PC-3 (cell line): ENCODE measurements at regions not wholly inside any gene's neighbourhood (a gene's known extent, or its start where the extent isn't known, plus 50 kb on each side); places are given as distances from the start of the nearest gene placed in this dataset.

Experiments
- EZH2 ChIP-seq: fragments of 300-600 bp; sonication (generic); IDR thresholded peaks from one replicate; pipeline ENCODE4 v1.6.1; 2017; ENCODE audit warnings: antibody characterized with exemption, mild to moderate bottlenecking, low read length; ENCODE audit not compliant: unreplicated experiment
- EZH2phosphoT487 ChIP-seq: fragments of 300-600 bp; sonication (generic); IDR thresholded peaks from 2 replicates; pipeline ENCODE4 v1.6.1; 2018; ENCODE audit warnings: mild to moderate bottlenecking, antibody characterized with exemption, low read length, borderline replicate concordance
- TF ChIP-seq, protein P1 (sequence below): fragments of 300-600 bp; sonication (generic); conservative IDR thresholded peaks from 2 replicates; pipeline ENCODE4 v1.5.1; 2017; ENCODE audit warnings: antibody characterized with exemption, low read depth, mild to moderate bottlenecking, low read length

DNA sequence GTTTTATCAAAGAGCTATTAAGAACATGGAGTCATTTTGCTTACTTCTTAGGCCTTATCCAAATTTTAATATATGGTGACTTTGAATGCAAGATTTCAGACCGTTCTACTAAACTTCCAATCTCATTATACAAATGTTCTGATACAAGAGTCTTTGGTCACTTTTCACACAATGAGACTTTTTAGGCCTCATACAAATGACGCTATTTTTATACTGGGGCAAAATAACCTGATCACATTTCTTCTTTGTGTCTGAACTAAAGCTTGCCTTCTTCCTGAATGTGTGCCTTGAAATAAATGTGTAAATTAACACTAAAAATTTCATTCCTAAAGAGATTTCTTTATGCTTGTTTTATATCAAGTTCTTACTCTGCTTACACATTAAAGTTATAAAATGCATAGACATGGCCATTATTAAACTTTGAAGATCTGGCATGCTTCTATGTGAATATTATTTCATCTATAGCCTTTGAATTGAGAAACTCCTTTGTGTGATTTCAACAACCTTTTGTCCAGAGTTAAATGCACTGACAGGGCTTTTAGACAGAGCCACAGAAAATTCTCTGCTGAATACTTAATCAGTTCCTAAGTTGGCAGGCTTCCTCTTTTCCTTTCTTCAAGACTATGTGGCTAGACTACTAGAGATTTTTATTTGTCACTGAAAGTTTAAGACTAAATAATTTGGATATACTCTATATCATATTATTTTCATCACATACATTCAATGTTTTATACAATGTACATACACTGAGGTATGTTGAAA is 86.1 kb downstream of the EDNRB start:
- TF ChIP-seq, protein P1, sequence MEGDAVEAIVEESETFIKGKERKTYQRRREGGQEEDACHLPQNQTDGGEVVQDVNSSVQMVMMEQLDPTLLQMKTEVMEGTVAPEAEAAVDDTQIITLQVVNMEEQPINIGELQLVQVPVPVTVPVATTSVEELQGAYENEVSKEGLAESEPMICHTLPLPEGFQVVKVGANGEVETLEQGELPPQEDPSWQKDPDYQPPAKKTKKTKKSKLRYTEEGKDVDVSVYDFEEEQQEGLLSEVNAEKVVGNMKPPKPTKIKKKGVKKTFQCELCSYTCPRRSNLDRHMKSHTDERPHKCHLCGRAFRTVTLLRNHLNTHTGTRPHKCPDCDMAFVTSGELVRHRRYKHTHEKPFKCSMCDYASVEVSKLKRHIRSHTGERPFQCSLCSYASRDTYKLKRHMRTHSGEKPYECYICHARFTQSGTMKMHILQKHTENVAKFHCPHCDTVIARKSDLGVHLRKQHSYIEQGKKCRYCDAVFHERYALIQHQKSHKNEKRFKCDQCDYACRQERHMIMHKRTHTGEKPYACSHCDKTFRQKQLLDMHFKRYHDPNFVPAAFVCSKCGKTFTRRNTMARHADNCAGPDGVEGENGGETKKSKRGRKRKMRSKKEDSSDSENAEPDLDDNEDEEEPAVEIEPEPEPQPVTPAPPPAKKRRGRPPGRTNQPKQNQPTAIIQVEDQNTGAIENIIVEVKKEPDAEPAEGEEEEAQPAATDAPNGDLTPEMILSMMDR: no peak
- no peak for TF ChIP-seq EZH2
- TF ChIP-seq EZH2phosphoT487: no peak
